H7 (cell line): ENCODE measurements at regions not wholly inside any gene's neighbourhood (a gene's known extent, or its start where the extent isn't known, plus 50 kb on each side); places are given as distances from the start of the nearest gene placed in this dataset.

Source experiments
- DNase-seq: peaks from one replicate; pipeline ENCODE4 v3.0.0; 2012
- H3K27me3 ChIP-seq: 2 replicates; pipeline ENCODE4 v1.6.0; 2011; ENCODE audit warnings: mild to moderate bottlenecking, low read length; ENCODE audit not compliant: control insufficient read depth, insufficient read depth
- H3K36me3 ChIP-seq: replicated peaks from 2 replicates; pipeline ENCODE4 v1.5.1; 2011; ENCODE audit warnings: low read length; ENCODE audit not compliant: control insufficient read depth, insufficient read depth
- H3K4me3 ChIP-seq: 2 replicates; pipeline ENCODE4 v1.5.1; 2011; ENCODE audit warnings: low read depth, mild to moderate bottlenecking, control low read depth, low read length, moderate library complexity; ENCODE audit not compliant: insufficient read depth

GRCh38 chr14:28902930-28903329 lies 136.3 kb downstream of the FOXG1 start:
- Histone ChIP-seq H3K4me3 (no peak overlapping the region), H3K27me3 (no peaks in the 10 kb centered on the region), H3K36me3 (no peaks in the 10 kb centered on the region)
- DNase-seq: no peak

DNA sequence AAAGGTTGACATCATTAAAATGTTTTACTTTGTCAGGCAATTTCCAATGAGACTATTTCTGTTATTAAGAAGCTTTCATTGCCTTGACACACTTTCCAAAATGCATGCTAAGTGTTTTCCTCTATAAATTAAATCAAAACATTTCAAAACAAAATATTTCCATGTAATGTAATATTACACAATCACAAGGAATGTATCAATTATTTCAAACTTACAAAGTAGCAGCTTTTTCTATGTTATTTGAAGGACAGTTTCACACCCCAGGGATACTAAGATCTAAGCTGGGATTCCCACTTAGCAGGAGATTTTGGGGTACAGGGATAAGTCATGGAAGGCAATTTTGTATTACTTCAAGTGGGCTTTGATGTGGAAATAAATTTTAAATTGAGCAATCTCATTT lies 144.9 kb downstream of the FOXG1 start:
- no peaks in the 10 kb centered on the region for H3K36me3 ChIP-seq
- no peak for DNase-seq

GRCh38 chr14:28913056-28913455 lies 146.5 kb downstream of the FOXG1 start:
- Histone ChIP-seq H3K27me3 (no peaks in the 10 kb centered on the region), H3K36me3 (no peaks in the 10 kb centered on the region), H3K4me3 (no peak overlapping the region)
- no peak for DNase-seq

More for the DNA sequence above, 144.9 kb downstream of the FOXG1 start:
- no peak overlapping the region for H3K4me3 ChIP-seq
- H3K27me3 ChIP-seq: no peaks in the 10 kb centered on the region

- DNase-seq: no peak
- Histone ChIP-seq H3K4me3 (no peak overlapping the region), H3K36me3 (no peaks in the 10 kb centered on the region), H3K27me3 (no peaks in the 10 kb centered on the region)
Measured at GRCh38 chr14:28926122-28926521, 159.5 kb downstream of the FOXG1 start.

DNA sequence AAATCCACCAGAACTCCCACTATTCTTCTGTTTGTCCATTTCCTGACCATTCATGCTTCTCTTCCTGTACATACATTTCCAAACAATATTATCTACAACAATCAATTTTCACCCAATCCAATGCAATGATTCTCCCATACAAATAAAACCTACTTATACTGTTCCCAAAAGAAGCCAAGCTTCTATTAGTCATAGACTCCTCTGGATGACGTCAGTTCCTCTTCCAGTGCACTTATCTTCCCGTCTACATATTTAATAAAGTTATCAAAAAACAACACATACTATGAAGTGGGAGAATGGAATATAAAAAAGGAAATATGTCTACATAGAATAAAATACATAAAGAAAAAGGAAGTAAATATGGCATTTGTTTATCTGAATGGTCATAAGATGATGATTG lies 165.4 kb downstream of the FOXG1 start:
- Histone ChIP-seq H3K4me3 (no peak overlapping the region), H3K36me3 (no peaks in the 10 kb centered on the region), H3K27me3 (no peaks in the 10 kb centered on the region)
- no peak for DNase-seq

GRCh38 chr14:28936601-28937000 lies 170.0 kb downstream of the FOXG1 start:
- Histone ChIP-seq H3K27me3 (no peaks in the 10 kb centered on the region), H3K36me3 (no peaks in the 10 kb centered on the region), H3K4me3 (no peak overlapping the region)
- DNase-seq: no peak

- DNase-seq: no peak
- H3K27me3 ChIP-seq: no peaks in the 10 kb centered on the region
- no peaks in the 10 kb centered on the region for H3K36me3 ChIP-seq
- no peak overlapping the region for H3K4me3 ChIP-seq
Measured at GRCh38 chr14:28941758-28942157, 175.2 kb downstream of the FOXG1 start.

- DNase-seq: no peak
- no peak overlapping the region for H3K4me3 ChIP-seq
- H3K36me3 ChIP-seq: no peaks in the 10 kb centered on the region
- H3K27me3 ChIP-seq: no peaks in the 10 kb centered on the region
Measured at GRCh38 chr14:28944605-28945004, 178.0 kb downstream of the FOXG1 start.

GRCh38 chr14:28946267-28946666 lies 179.7 kb downstream of the FOXG1 start:
- no peaks in the 10 kb centered on the region for H3K36me3 ChIP-seq
- DNase-seq: no peak
- no peaks in the 10 kb centered on the region for H3K27me3 ChIP-seq
- H3K4me3 ChIP-seq: no peak overlapping the region

- H3K27me3 ChIP-seq: no peaks in the 10 kb centered on the region
- no peak overlapping the region for H3K4me3 ChIP-seq
- no peak for DNase-seq
- H3K36me3 ChIP-seq: no peaks in the 10 kb centered on the region
Measured at GRCh38 chr14:28949503-28949902, 182.9 kb downstream of the FOXG1 start.

DNA sequence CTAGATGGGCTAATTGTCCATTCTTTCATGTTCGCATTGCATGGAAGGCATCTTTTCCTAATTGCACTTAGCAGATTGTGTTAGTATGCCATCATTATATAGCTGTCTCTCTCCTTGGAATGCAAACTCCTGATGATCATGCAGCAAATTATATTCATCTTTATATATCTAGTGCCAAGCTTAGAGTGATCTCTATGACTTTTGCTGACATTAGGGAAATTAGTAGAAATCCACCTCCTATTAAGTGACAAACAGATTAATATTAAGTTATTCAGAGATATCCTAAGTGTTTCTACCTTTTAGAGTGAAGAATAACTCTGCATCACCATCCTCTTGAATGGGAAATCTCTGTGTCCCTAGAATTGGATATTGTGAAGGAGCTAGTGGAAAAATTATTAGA lies 185.6 kb downstream of the FOXG1 start:
- Histone ChIP-seq H3K27me3 (no peaks in the 10 kb centered on the region), H3K4me3 (no peak overlapping the region), H3K36me3 (no peaks in the 10 kb centered on the region)
- DNase-seq: no peak

DNA sequence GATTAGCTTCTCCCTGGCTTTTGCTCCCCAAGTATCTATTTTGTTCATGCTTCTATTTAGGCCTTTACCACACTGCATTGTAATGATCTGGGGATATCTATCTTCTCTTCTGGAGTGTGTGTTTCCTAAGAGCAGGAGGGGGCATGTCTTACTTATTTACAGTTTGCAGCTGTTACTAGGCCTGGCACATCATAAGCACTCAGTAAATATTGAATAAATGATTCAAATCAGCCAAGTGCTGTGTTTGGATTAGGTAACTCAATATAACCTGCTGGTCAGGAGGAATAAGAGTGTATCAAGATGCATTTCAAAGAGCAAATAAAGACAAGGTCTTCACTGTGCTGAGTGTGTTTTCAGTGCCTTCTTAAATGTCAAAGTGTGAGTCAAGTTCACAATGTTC lies 186.1 kb downstream of the FOXG1 start:
- Histone ChIP-seq H3K4me3 (no peak overlapping the region), H3K36me3 (no peaks in the 10 kb centered on the region), H3K27me3 (no peaks in the 10 kb centered on the region)
- DNase-seq: no peak

- H3K4me3 ChIP-seq: no peak overlapping the region
- H3K27me3 ChIP-seq: no peaks in the 10 kb centered on the region
- no peak for DNase-seq
- H3K36me3 ChIP-seq: no peaks in the 10 kb centered on the region
Measured at GRCh38 chr14:28953973-28954372, 187.4 kb downstream of the FOXG1 start.

- no peak for DNase-seq
- Histone ChIP-seq H3K27me3 (no peaks in the 10 kb centered on the region), H3K4me3 (no peak overlapping the region), H3K36me3 (no peaks in the 10 kb centered on the region)
Measured at GRCh38 chr14:28966416-28967233, 200.0 kb downstream of the FOXG1 start.

DNA sequence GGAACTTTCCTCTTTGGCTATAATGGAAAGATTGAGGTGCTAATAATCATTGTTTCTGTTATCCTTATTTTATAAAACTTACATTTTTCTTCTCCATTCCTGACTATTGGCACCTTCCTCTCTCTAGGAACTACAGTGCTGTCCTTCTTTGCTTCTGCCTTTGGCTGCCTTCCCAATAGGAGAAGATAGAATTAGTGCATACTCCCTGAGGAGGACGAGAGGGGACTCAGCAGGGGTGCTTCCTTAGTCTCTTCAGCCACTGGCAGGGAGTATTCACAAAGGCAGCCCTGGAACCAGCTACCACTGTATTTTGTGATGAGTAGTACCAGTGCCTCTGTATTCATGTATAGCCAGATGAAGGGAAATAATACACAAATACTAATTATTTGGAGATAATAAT lies 208.5 kb downstream of the FOXG1 start:
- peak; percentile 22 for DNase-seq
- Histone ChIP-seq H3K36me3 (no peaks in the 10 kb centered on the region), H3K4me3 (no peak overlapping the region), H3K27me3 (no peaks in the 10 kb centered on the region)

DNA sequence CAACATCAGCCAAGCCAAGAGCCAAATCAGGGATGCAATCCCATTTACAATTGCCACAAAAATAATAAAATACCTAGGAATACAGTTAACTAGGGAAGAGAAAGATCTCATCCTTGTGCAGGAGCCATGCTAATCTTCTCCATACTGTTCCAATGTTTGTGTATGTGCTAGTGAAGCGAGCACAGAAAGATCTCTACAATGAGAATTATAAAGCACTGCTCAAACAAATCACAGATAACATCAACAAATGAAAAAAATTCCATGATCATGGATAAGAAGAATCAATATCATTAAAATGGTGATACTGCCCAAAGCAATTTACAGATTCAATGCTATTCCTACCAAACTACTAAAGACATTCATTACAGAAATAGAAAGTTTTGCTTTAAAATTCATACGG lies 215.6 kb downstream of the FOXG1 start:
- H3K27me3 ChIP-seq: no peaks in the 10 kb centered on the region
- H3K4me3 ChIP-seq: no peak overlapping the region
- H3K36me3 ChIP-seq: no peaks in the 10 kb centered on the region
- no peak for DNase-seq
